ENCODE measurements at regions not wholly inside any gene's neighbourhood (a gene's known extent, or its start where the extent isn't known, plus 50 kb on each side); places are given as distances from the start of the nearest gene placed in this dataset.

- no peak for TF ChIP-seq CTCF (conservative IDR thresholded peaks at IDR 0.05; ENCODE audit: low read depth, low read length)
- H3K4me3 ChIP-seq (ENCODE audit: low read depth, low read length), result no peak overlapping the region
- DNase-seq (ENCODE audit: low read depth), result peak; percentile 47
Observed at GRCh38 chr18:62450546-62451410, 72.0 kb upstream of the ZCCHC2 start.

DNA sequence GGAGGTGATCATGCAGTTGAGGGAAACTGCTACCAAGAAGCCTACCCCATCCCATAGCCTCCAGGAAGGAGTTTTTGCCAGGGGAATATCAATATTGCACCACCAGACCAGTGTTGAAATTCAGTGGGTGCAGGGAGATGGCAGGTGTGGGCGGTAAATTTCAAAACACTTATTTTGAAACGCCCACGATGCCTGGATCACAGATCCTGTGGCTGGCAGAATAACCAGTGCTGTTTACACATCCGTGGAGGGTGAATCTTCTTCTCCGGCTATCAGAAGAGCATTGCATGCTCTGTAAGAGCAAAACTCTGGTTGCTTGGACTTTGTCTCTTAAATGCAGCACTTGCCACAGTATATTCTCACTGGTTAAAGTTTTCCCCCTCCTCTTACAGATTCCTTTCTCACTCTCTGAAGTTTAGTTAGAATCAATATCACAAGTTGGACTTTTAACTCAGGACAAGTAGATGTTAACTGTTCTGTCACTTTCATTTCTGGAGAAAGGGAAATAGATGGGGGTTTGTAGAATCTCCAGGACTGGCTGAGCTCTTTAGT is 70.5 kb upstream of the ZCCHC2 start:
- no peak for TF ChIP-seq CTCF (conservative IDR thresholded peaks at IDR 0.05; ENCODE audit: low read depth, low read length)
- no peak overlapping the region for H3K4me3 ChIP-seq (ENCODE audit: low read depth, low read length)
- DNase-seq (ENCODE audit: low read depth), result peak; percentile 39

DNA sequence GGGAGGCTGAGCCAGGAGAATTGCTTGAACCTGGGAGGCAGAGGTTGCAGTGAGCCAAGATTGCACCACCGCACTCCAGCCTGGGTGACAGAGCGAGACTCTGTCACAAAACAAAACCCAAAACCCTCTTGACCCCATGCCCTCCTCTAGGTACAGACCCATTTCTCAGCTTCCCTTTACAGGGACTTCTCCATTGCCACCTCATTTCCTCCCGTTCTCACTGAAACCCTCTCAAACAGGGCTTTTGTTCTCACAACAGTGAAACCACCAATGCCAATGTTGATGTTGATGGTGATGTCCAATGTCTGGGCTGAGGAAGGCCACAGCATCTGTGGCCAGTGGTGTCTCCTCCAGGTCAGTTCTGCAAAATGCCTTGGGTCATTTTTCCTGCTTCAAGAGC is 69.0 kb upstream of the ZCCHC2 start:
- DNase-seq (ENCODE audit: low read depth), result no peak
- no peak overlapping the region for H3K4me3 ChIP-seq (ENCODE audit: low read depth, low read length)
- no peak for TF ChIP-seq CTCF (conservative IDR thresholded peaks at IDR 0.05; ENCODE audit: low read depth, low read length)

DNA sequence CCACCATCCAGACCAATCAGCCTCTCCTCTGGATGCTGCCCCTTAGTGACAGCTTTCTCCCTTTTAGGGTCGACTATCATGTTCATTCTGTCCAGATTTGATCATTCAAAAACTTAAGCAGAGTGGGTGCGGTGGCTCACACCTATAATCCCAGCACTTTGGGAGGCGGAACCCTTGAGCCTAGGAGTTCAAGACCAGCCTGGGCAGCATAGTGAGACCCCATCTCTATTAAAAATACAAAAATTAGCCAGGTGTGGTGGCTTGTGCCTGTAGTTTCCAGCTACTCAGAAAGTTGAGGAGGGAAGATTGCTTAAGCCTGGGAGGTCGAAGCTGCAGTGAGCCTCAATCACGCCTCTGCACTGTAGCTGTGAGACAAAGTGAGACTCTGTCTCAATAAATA is 68.3 kb upstream of the ZCCHC2 start:
- H3K4me3 ChIP-seq (ENCODE audit: low read depth, low read length), result no peak overlapping the region
- DNase-seq (ENCODE audit: low read depth), result no peak
- TF ChIP-seq CTCF (conservative IDR thresholded peaks at IDR 0.05; ENCODE audit: low read depth, low read length), result no peak

DNA sequence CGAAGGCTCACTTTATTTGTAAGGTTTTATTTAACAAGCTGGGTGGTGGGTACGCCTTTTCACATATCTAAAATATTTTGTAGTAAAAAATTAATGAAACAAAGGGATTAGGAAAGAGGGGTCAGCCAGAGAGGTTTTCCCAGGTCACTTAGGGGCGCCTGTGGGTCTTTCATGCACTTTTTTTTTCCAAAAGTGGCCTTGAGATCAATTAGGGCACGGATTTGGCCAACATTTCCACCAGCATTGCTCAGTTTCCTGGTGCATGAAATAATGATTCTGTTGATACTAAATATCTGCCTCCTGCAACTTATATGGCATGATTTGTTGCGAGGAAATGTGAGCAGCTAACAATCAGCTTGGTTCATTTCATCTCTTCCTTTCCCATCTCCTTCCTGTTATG is 67.6 kb upstream of the ZCCHC2 start:
- TF ChIP-seq CTCF (conservative IDR thresholded peaks at IDR 0.05; ENCODE audit: low read depth, low read length), result no peak
- H3K4me3 ChIP-seq (ENCODE audit: low read depth, low read length), result no peak overlapping the region
- no peak for DNase-seq (ENCODE audit: low read depth)

DNA sequence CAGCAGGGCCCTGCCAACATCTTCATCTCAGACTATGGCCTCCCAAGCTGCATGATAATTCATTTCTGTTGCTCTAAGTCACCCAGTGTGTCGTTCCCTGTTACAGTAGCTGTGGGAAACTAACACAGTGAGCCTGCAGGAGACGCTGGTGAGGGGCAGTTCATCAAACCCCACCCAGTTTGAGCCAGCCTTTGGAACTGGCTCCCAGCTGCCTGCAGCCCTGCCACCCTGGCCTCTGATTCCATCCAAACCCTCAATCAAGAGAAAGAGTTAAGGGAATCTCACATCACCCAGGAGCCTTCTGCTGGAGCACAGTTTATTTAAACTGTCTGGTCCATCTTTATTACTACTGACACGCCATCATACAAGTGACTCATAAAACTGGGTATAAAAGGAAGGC is 64.9 kb upstream of the ZCCHC2 start:
- no peak for DNase-seq (ENCODE audit: low read depth)
- no peak overlapping the region for H3K4me3 ChIP-seq (ENCODE audit: low read depth, low read length)
- no peak for TF ChIP-seq CTCF (conservative IDR thresholded peaks at IDR 0.05; ENCODE audit: low read depth, low read length)

DNA sequence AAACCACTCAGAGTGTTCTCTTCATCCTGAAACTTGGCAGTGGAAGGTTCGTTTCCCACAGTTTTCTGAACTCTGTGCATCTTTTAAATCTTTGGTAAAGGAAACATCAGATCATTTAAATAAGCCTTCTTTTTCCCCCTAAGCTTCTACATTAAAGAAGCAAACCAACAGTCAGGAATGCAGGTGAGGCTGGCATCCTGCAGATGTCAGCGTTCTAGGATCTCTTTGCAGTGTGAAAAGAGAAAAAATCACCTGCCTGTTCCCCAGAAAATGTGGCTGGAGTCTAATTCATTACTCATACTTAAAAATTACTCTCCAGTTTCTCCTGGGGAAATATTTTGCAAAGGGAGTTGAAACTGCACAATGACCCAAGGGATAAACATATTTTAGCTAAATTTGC is 64.5 kb upstream of the ZCCHC2 start:
- TF ChIP-seq CTCF (conservative IDR thresholded peaks at IDR 0.05; ENCODE audit: low read depth, low read length), result no peak

More for the DNA sequence above, 64.5 kb upstream of the ZCCHC2 start:
- H3K4me3 ChIP-seq (ENCODE audit: low read depth, low read length), result no peak overlapping the region
- DNase-seq (ENCODE audit: low read depth), result no peak
